ENCODE measurements at regions not wholly inside any gene's neighbourhood (a gene's known extent, or its start where the extent isn't known, plus 50 kb on each side); places are given as distances from the start of the nearest gene placed in this dataset.

DNA sequence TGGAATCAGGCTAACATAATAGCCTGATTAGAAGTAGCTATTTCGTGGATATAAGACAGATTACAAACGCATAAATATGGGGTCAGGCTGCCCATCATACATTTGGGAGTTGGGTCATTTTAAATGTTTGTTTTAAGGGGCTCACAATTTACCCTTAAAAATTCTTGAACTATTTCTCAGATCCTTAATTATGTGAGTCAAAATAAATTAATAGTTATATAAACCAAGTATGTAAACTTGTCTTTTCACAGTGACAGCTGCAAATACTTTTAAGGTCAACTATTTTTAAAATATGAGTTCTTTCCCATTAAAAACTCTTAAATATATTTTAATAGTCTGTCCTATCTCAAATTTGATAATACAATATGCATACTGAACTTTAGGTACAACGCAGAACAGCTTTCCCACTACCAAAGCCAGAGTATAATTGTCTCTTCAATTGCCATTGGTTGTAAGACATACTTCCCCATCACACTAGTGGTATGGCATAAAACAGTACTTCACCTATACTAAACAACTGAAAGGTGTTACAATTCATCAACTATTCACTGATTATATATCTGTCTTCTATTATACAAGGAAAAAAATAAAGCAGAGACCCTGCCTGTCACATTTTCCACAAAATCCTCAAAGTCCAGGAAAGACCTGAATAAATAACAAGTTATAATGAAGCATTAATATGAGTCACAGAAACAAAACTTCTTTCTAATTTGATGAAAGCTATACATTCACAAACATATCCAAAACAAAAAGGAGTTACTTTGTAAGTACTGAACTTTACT lies 80.8 kb upstream of the COL21A1 start:
- TF ChIP-seq POLR2A (IDR thresholded peaks at IDR 0.05; ENCODE audit: low read depth, low read length) (no peak), RAD21 (IDR thresholded peaks at IDR 0.05; ENCODE audit: low read length) (no peak), MAFK (IDR thresholded peaks at IDR 0.05; ENCODE audit: low read depth, low read length) (no peak), RCOR1 (IDR thresholded peaks at IDR 0.05; ENCODE audit: insufficient replicate concordance, low read length) (no peak)
- TF ChIP-seq, protein P1, sequence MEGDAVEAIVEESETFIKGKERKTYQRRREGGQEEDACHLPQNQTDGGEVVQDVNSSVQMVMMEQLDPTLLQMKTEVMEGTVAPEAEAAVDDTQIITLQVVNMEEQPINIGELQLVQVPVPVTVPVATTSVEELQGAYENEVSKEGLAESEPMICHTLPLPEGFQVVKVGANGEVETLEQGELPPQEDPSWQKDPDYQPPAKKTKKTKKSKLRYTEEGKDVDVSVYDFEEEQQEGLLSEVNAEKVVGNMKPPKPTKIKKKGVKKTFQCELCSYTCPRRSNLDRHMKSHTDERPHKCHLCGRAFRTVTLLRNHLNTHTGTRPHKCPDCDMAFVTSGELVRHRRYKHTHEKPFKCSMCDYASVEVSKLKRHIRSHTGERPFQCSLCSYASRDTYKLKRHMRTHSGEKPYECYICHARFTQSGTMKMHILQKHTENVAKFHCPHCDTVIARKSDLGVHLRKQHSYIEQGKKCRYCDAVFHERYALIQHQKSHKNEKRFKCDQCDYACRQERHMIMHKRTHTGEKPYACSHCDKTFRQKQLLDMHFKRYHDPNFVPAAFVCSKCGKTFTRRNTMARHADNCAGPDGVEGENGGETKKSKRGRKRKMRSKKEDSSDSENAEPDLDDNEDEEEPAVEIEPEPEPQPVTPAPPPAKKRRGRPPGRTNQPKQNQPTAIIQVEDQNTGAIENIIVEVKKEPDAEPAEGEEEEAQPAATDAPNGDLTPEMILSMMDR (conservative IDR thresholded peaks at IDR 0.05; ENCODE audit: low read depth, low read length): no peak

Data from IMR-90 (cell line).